ENCODE measurements at regions not wholly inside any gene's neighbourhood (a gene's known extent, or its start where the extent isn't known, plus 50 kb on each side); places are given as distances from the start of the nearest gene placed in this dataset.

DNA sequence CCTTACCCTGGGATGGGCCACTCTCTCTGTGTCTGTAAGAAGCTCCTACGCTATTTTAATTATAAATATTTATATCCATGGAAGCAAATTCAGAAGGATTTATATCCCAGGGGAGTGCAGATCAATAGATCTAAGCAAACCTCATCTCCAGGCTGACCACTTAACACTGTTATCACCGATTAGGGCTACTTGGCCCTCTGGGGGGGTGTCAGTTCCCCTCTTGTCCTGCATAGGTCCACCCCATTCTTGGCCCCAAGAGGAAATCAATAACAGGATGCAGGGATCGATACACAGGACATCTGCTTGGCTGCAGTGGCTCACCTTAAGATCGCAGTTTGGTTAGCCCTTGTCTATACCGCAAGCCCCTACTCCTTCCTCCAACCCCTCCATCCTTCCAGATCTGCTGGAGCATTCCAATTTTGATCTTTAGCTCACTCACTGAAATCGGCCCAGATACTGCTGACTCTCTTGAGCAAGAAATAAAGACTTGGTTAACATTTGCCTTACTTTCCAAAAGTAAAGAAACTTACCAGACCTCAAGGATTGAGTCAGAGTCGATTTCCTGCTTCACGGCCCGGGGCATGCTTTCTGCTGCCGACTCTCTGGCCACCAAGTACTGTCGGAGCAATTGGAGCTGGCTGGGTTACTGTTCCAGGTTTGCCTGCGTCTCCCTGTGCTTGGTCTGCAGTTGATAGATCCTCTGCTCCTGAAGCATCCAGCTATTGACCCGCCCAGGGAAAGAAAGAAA lies 112.3 kb upstream of the PMFBP1 start:
- no peaks in the 10 kb centered on the region for H4K20me1 ChIP-seq (ENCODE audit: low read length)
- peaks cover 7% of the 10 kb centered on the region for H3K4me1 ChIP-seq (ENCODE audit: insufficient read depth, low read length)
- CTCF ChIA-PET, result no interaction called here
- intact Hi-C loops (cut with micrococcal nuclease), result no loop called here
- H3K27ac ChIP-seq (ENCODE audit: low read length), result no peak overlapping the region
- H3F3A ChIP-seq (ENCODE audit: low read length, unreplicated experiment), result no peaks in the 10 kb centered on the region
- ATAC-seq (peak; percentile 45; the same call in 1 of the 2 replicates), DNase-seq (peak; percentile 46)
- POLR2A ChIA-PET (ENCODE audit: unreplicated experiment), result no interaction called here
- no TSS peak for BruUV-seq (replicated peaks)
- no peaks in the 10 kb centered on the region for H3K27me3 ChIP-seq (ENCODE audit: low read length)
- no peaks in the 10 kb centered on the region for H3K79me2 ChIP-seq (ENCODE audit: low read length)
- H2AFZ ChIP-seq (ENCODE audit: low read length), result no peak overlapping the region
- no peak overlapping the region for H3K9ac ChIP-seq (ENCODE audit: low read length)
- TF ChIP-seq, protein P1, sequence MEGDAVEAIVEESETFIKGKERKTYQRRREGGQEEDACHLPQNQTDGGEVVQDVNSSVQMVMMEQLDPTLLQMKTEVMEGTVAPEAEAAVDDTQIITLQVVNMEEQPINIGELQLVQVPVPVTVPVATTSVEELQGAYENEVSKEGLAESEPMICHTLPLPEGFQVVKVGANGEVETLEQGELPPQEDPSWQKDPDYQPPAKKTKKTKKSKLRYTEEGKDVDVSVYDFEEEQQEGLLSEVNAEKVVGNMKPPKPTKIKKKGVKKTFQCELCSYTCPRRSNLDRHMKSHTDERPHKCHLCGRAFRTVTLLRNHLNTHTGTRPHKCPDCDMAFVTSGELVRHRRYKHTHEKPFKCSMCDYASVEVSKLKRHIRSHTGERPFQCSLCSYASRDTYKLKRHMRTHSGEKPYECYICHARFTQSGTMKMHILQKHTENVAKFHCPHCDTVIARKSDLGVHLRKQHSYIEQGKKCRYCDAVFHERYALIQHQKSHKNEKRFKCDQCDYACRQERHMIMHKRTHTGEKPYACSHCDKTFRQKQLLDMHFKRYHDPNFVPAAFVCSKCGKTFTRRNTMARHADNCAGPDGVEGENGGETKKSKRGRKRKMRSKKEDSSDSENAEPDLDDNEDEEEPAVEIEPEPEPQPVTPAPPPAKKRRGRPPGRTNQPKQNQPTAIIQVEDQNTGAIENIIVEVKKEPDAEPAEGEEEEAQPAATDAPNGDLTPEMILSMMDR (conservative IDR thresholded peaks at IDR 0.05; ENCODE audit: low read depth, low read length), result no peak
- TF ChIP-seq EZH2phosphoT487 (IDR thresholded peaks at IDR 0.05; ENCODE audit: borderline replicate concordance, low read length) (no peak), EZH2 (IDR thresholded peaks at IDR 0.05; ENCODE audit: low read length, unreplicated experiment) (no peak)
- H3K9me3 ChIP-seq (ENCODE audit: low read length), result no peaks in the 10 kb centered on the region
- 0 out of 2 replicates have a peak overlapping the region, but pooled peaks have one; percentile 16 for H3K4me2 ChIP-seq (ENCODE audit: low read length)
- H3K9me2 ChIP-seq (replicated peaks; ENCODE audit: low read length), result no peaks in the 10 kb centered on the region
- no peak overlapping the region for H3K4me3 ChIP-seq (ENCODE audit: low read length)
- H3K36me3 ChIP-seq (ENCODE audit: low read depth, low read length), result no peaks in the 10 kb centered on the region

DNA sequence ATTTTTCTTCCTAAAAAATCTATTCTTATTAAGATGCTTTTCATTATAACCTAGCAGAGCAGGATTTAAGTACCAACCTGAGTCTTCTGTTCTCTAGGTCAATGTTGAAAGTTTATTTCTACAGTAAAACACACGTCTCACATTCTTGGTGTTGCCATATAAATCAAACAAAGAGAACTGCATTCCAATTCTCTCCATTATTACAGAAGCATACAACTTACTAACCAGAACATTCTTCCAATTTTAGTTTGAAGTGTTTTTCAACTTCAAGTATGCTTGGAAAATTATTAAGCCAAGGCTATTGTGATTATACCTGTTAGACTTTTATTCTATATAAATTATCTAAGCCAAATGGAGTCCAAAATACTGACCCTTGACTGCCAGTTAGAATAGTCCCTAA lies 110.4 kb upstream of the PMFBP1 start:
- TF ChIP-seq, protein P1 (conservative IDR thresholded peaks at IDR 0.05; ENCODE audit: low read depth, low read length), result no peak
- no peak for TF ChIP-seq EZH2 (IDR thresholded peaks at IDR 0.05; ENCODE audit: low read length, unreplicated experiment)
- no peak for TF ChIP-seq EZH2phosphoT487 (IDR thresholded peaks at IDR 0.05; ENCODE audit: borderline replicate concordance, low read length)
- no peak overlapping the region for H3K27ac ChIP-seq (ENCODE audit: low read length)
- no peaks in the 10 kb centered on the region for H3F3A ChIP-seq (ENCODE audit: low read length, unreplicated experiment)
- ChIA-PET POLR2A (ENCODE audit: unreplicated experiment) (no interaction called here), CTCF (no interaction called here)
- ATAC-seq, result no peak
- peaks cover 7% of the 10 kb centered on the region for H3K4me1 ChIP-seq (ENCODE audit: insufficient read depth, low read length)
- H4K20me1 ChIP-seq (ENCODE audit: low read length), result no peaks in the 10 kb centered on the region
- no peaks in the 10 kb centered on the region for H3K9me2 ChIP-seq (replicated peaks; ENCODE audit: low read length)
- no peaks in the 10 kb centered on the region for H3K79me2 ChIP-seq (ENCODE audit: low read length)
- H3K27me3 ChIP-seq (ENCODE audit: low read length), result no peaks in the 10 kb centered on the region
- H3K9ac ChIP-seq (ENCODE audit: low read length), result no peak overlapping the region
- intact Hi-C loops (cut with micrococcal nuclease), result no loop called here
- H3K4me2 ChIP-seq (ENCODE audit: low read length), result no peak overlapping the region
- H2AFZ ChIP-seq (ENCODE audit: low read length), result no peak overlapping the region
- DNase-seq, result no peak
- BruUV-seq (replicated peaks), result no TSS peak
- H3K4me3 ChIP-seq (ENCODE audit: low read length), result no peak overlapping the region
- H3K36me3 ChIP-seq (ENCODE audit: low read depth, low read length), result no peaks in the 10 kb centered on the region
- H3K9me3 ChIP-seq (ENCODE audit: low read length), result no peaks in the 10 kb centered on the region

GRCh38 chr16:72278301-72278700 lies 106.3 kb upstream of the PMFBP1 start:
- no peak overlapping the region for H3K9ac ChIP-seq (ENCODE audit: low read length)
- no peak overlapping the region for H3K4me3 ChIP-seq (ENCODE audit: low read length)
- TF ChIP-seq EZH2phosphoT487 (IDR thresholded peaks at IDR 0.05; ENCODE audit: borderline replicate concordance, low read length) (no peak), EZH2 (IDR thresholded peaks at IDR 0.05; ENCODE audit: low read length, unreplicated experiment) (no peak)
- TF ChIP-seq, protein P1 (conservative IDR thresholded peaks at IDR 0.05; ENCODE audit: low read depth, low read length), result no peak
- H3K36me3 ChIP-seq (ENCODE audit: low read depth, low read length), result no peaks in the 10 kb centered on the region
- DNase-seq (no peak), ATAC-seq (no peak)
- CTCF ChIA-PET, result no interaction called here
- BruUV-seq (replicated peaks), result no TSS peak
- POLR2A ChIA-PET (ENCODE audit: unreplicated experiment), result no interaction called here
- H3K9me3 ChIP-seq (ENCODE audit: low read length), result no peaks in the 10 kb centered on the region
- no peaks in the 10 kb centered on the region for H4K20me1 ChIP-seq (ENCODE audit: low read length)
- H3K79me2 ChIP-seq (ENCODE audit: low read length), result no peaks in the 10 kb centered on the region
- intact Hi-C loops (cut with micrococcal nuclease), result no loop called here
- H3K4me2 ChIP-seq (ENCODE audit: low read length), result no peak overlapping the region
- no peaks in the 10 kb centered on the region for H3K9me2 ChIP-seq (replicated peaks; ENCODE audit: low read length)
- H3K27me3 ChIP-seq (ENCODE audit: low read length), result no peaks in the 10 kb centered on the region
- no peak overlapping the region for H2AFZ ChIP-seq (ENCODE audit: low read length)
- H3F3A ChIP-seq (ENCODE audit: low read length, unreplicated experiment), result no peaks in the 10 kb centered on the region
- H3K27ac ChIP-seq (ENCODE audit: low read length), result no peak overlapping the region
- H3K4me1 ChIP-seq (ENCODE audit: insufficient read depth, low read length), result no peaks in the 10 kb centered on the region
